DOHH2 (cell line): ENCODE measurements at regions not wholly inside any gene's neighbourhood (a gene's known extent, or its start where the extent isn't known, plus 50 kb on each side); places are given as distances from the start of the nearest gene placed in this dataset.

Source experiments
- H3F3A ChIP-seq: fragments of 200-600 bp; sonication (generic), shearing (Covaris generic); 2 replicates; pipeline ENCODE4 v1.6.0; 2016; ENCODE audit warnings: antibody characterized with exemption, mild to moderate bottlenecking; ENCODE audit not compliant: control insufficient read depth, insufficient read depth
- H3K27ac ChIP-seq: fragments of 200-600 bp; sonication (generic); 2 replicates; pipeline ENCODE4 v1.5.1; 2014; ENCODE audit warnings: low read depth, mild to moderate bottlenecking, low read length, moderate library complexity
- H3K27me3 ChIP-seq: fragments of 200-600 bp; sonication (generic); 2 replicates; pipeline ENCODE4 v1.6.1; 2014; ENCODE audit warnings: mild to moderate bottlenecking, low read length, mixed read lengths; ENCODE audit not compliant: control insufficient read depth
- H3K36me3 ChIP-seq: fragments of 200-600 bp; sonication (generic); 2 replicates; pipeline ENCODE4 v1.6.1; 2014; ENCODE audit warnings: mild to moderate bottlenecking, low read length, moderate library complexity, mixed read lengths; ENCODE audit not compliant: control insufficient read depth
- H3K4me1 ChIP-seq: fragments of 200-600 bp; sonication (generic); 2 replicates; pipeline ENCODE4 v1.6.1; 2014; ENCODE audit warnings: mild to moderate bottlenecking, low read length, mixed read lengths; ENCODE audit not compliant: control insufficient read depth
- H3K4me2 ChIP-seq: fragments of 200-600 bp; sonication (generic); 2 replicates; pipeline ENCODE4 v1.6.0; 2014; ENCODE audit warnings: mild to moderate bottlenecking, low read length, moderate library complexity
- H3K4me3 ChIP-seq: fragments of 200-600 bp; sonication (generic); 2 replicates; pipeline ENCODE4 v1.5.1; 2014; ENCODE audit warnings: mild to moderate bottlenecking, low read length, mixed read lengths
- H3K79me2 ChIP-seq: fragments of 200-600 bp; sonication (generic); 2 replicates; pipeline ENCODE4 v1.6.1; 2014; ENCODE audit warnings: mild to moderate bottlenecking, low read length, mixed read lengths; ENCODE audit not compliant: control insufficient read depth
- H3K9me2 ChIP-seq: fragments of 200-600 bp; sonication (generic); replicated peaks from 2 replicates; pipeline ENCODE4 v1.6.1; 2014; ENCODE audit warnings: mild to moderate bottlenecking, low read length, mixed read lengths; ENCODE audit not compliant: control insufficient read depth
- H3K9me3 ChIP-seq: fragments of 200-600 bp; sonication (generic); 2 replicates; pipeline ENCODE4 v1.6.1; 2014; ENCODE audit warnings: antibody characterized with exemption, low read length, mixed read lengths; ENCODE audit not compliant: control insufficient read depth, insufficient read depth
- H4K20me1 ChIP-seq: fragments of 200-600 bp; sonication (generic); 2 replicates; pipeline ENCODE4 v1.6.0; 2014; ENCODE audit warnings: low read depth, mild to moderate bottlenecking, antibody characterized with exemption, low read length, moderate library complexity; ENCODE audit not compliant: control insufficient read depth, insufficient read depth
- EZH2phosphoT487 ChIP-seq: fragments of 200-600 bp; sonication (generic); IDR thresholded peaks from 2 replicates; pipeline ENCODE4 v1.6.1; 2017; ENCODE audit warnings: borderline replicate concordance, mild to moderate bottlenecking, antibody characterized with exemption, low read length, moderate library complexity, mixed read lengths
- TF ChIP-seq, protein P1 (sequence below): fragments of 200-600 bp; sonication (generic); IDR thresholded peaks from one replicate; pipeline ENCODE4 v1.5.1; 2014; ENCODE audit warnings: antibody characterized with exemption, mild to moderate bottlenecking, low read depth, low read length; ENCODE audit not compliant: poor library complexity, severe bottlenecking

DNA sequence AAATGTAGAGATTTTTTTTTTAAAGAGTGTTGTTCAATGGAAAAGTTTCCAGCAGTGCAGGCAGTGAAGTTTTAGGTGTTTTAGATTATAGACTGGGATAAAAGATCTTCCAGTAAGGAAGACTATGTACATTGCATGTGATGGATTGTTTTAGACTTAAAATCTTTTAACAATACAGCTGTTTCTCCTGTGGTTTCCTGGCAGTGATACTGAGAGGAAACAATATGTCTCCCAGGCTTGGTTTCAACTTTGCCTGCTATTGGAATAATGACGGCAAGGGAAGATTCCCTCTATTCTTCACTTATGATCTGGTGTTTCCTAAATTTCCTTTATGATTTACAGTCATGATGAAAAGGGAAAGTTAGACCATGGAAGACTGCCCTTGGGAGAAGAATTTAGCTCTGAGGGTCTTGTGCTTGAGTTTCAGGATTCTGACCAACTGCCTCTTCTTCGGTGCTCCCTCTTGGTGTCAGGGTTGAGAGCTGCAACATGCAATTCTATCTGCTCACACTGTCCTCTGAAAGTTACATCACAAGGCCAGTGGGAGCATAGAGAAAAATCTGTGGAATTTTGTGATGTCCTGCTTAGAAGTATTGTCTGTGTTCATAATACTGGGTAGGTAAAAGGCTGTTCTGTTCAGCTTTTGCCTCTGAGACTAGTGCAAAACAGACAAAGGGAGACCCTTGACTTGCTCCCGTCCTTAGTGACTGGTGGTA is 262.8 kb upstream of the MAN1A1 start:
- no peaks in the 10 kb centered on the region for H4K20me1 ChIP-seq
- no peaks in the 10 kb centered on the region for H3K9me3 ChIP-seq
- no peak overlapping the region for H3K4me2 ChIP-seq
- no peak for TF ChIP-seq EZH2phosphoT487
- TF ChIP-seq, protein P1, sequence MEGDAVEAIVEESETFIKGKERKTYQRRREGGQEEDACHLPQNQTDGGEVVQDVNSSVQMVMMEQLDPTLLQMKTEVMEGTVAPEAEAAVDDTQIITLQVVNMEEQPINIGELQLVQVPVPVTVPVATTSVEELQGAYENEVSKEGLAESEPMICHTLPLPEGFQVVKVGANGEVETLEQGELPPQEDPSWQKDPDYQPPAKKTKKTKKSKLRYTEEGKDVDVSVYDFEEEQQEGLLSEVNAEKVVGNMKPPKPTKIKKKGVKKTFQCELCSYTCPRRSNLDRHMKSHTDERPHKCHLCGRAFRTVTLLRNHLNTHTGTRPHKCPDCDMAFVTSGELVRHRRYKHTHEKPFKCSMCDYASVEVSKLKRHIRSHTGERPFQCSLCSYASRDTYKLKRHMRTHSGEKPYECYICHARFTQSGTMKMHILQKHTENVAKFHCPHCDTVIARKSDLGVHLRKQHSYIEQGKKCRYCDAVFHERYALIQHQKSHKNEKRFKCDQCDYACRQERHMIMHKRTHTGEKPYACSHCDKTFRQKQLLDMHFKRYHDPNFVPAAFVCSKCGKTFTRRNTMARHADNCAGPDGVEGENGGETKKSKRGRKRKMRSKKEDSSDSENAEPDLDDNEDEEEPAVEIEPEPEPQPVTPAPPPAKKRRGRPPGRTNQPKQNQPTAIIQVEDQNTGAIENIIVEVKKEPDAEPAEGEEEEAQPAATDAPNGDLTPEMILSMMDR: no peak
- no peaks in the 10 kb centered on the region for H3F3A ChIP-seq
- no peak overlapping the region for H3K4me3 ChIP-seq
- H3K79me2 ChIP-seq: no peaks in the 10 kb centered on the region
- H3K9me2 ChIP-seq: no peaks in the 10 kb centered on the region
- no peaks in the 10 kb centered on the region for H3K36me3 ChIP-seq
- H3K27me3 ChIP-seq: no peaks in the 10 kb centered on the region
- H3K4me1 ChIP-seq: no peaks in the 10 kb centered on the region
- no peak overlapping the region for H3K27ac ChIP-seq

DNA sequence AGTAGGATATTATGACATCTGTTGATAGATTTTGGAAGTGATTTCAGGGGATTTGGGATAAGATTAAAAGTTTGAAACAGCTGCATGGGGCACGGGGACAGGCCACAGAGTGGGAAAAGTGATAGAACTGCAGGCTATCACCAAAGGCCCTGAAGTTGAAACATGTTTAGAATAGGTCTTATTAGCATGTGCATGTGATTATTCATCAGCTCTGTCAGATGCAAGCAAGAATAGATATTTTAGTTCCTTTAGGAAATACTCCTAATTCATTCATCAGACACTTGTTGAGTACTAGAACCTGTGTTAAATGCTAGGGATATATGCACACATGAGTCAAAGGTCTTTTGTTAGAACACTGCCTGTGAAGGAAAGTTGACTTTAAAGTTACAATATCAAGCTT is 261.2 kb upstream of the MAN1A1 start:
- no peaks in the 10 kb centered on the region for H3K9me3 ChIP-seq
- H3K4me1 ChIP-seq: no peaks in the 10 kb centered on the region
- TF ChIP-seq, protein P1: no peak
- no peak for TF ChIP-seq EZH2phosphoT487
- no peak overlapping the region for H3K4me2 ChIP-seq
- no peak overlapping the region for H3K27ac ChIP-seq
- no peaks in the 10 kb centered on the region for H4K20me1 ChIP-seq
- no peaks in the 10 kb centered on the region for H3K9me2 ChIP-seq
- H3K36me3 ChIP-seq: no peaks in the 10 kb centered on the region
- no peak overlapping the region for H3K4me3 ChIP-seq
- no peaks in the 10 kb centered on the region for H3F3A ChIP-seq
- H3K27me3 ChIP-seq: no peaks in the 10 kb centered on the region
- H3K79me2 ChIP-seq: no peaks in the 10 kb centered on the region

DNA sequence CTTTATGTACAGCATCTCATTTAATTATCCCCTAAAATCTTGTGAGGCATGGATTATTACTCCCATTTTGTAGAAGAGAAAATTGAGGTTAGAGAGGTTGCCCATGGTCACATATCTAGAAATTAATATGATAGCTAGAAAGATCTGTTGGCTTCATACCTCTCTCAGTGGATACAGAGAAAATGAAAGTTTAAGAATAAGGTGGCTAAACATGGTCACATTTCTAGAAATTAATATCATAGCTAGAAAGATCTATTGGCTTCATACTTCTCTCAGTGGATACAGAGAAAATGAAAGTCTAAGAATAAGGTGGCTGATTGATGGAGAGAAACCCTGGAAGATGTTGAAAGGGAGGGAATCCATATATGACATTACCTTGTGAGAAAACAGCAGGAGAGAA is 260.7 kb upstream of the MAN1A1 start:
- no peaks in the 10 kb centered on the region for H3K79me2 ChIP-seq
- no peaks in the 10 kb centered on the region for H3K27me3 ChIP-seq
- H3K9me3 ChIP-seq: no peaks in the 10 kb centered on the region
- no peaks in the 10 kb centered on the region for H3K36me3 ChIP-seq
- no peaks in the 10 kb centered on the region for H3F3A ChIP-seq
- H3K9me2 ChIP-seq: no peaks in the 10 kb centered on the region
- no peak overlapping the region for H3K4me3 ChIP-seq
- H3K4me1 ChIP-seq: no peaks in the 10 kb centered on the region
- H4K20me1 ChIP-seq: no peaks in the 10 kb centered on the region
- H3K4me2 ChIP-seq: no peak overlapping the region
- TF ChIP-seq, protein P1: no peak
- no peak for TF ChIP-seq EZH2phosphoT487
- no peak overlapping the region for H3K27ac ChIP-seq
